ENCODE measurements at regions not wholly inside any gene's neighbourhood (a gene's known extent, or its start where the extent isn't known, plus 50 kb on each side); places are given as distances from the start of the nearest gene placed in this dataset.

DNA sequence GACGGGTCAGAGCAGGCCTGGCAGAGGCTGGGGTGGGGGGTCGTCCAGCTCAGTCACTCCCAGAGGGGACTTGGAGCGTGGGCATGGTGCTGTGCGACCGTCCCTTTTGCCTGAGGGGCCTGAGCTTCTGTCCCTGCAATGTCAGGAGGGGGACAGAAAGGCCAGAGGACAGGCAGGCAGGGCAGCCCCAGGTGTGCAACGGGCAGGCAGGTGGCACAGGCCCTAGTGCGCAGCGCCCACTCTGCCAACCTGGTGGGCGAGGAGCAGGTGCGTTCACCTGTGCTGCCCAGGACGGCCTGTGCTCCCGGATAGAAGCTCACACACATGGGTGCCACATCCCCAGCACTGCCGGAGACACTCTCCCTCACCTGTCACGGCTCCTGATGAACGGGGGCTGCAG, 78.7 kb upstream of the SLCO4A1 start:
- no peak for DNase-seq

GRCh38 chr20:62564456-62565245, 77.7 kb upstream of the SLCO4A1 start:
- no peak for DNase-seq

GRCh38 chr20:62566266-62566665, 76.0 kb upstream of the SLCO4A1 start:
- DNase-seq: no peak

- no peak for DNase-seq
These were observed 75.5 kb upstream of the SLCO4A1 start for GRCh38 chr20:62566771-62567170.

- DNase-seq: no peak
These were observed 74.9 kb upstream of the SLCO4A1 start for GRCh38 chr20:62567246-62568044.

DNA sequence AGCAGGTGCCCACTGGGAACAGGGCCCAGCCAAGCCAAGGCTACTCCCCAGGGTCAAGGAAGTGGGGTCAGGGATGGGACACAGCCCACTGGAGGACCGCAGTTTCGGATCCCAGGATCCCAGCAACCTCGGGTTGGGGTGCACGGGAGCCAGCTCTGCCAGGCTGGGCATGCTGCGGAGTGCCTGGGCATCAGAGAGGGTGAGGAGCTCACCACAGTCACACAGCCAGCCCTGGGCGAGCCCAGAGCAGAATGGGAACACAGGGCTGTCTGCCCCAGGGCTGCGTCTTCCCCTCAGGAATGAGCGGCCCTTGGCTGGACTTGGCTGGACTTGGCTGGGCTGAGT, 74.3 kb upstream of the SLCO4A1 start:
- no peak for DNase-seq

DNA sequence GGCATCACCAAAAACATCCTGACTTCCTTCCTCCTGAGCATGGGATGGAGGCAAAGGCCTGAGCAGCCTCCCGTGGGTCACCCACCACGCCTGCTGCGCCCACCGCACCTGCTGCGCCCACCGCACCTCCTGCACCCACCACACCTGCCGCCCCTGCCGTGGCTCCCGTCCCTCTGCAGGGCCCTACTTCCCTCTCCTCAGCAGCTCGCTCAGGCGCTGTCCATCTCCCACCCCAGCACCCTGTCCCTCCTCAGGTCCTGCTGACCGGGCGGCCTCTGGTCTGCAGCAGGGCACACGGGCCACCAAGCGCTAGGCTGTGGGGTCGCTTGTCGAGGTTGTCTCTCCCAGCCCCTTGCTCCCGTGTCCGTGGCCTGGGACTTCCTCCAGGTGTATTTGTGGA, 72.7 kb upstream of the SLCO4A1 start:
- no peak for DNase-seq

DNA sequence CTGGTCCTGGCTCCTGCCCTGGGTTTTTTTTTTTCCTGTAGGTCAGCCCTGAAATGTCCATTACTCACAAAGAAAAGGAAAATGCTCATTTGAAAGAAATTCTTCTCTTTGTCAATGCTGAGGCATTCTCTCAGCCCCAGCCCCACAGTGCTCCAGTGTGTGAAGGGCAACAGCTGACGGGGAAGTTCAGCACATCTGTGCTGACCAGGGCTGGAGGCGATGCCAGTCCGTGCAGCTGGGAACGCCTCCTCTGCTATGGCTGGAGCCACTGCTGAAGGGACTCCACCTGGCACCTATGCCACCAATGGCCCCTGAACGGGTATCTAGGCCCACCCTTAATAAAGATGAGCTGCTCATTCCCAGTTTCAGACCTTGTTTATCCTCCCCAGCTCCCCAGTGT, 71.9 kb upstream of the SLCO4A1 start:
- DNase-seq: no peak

DNA sequence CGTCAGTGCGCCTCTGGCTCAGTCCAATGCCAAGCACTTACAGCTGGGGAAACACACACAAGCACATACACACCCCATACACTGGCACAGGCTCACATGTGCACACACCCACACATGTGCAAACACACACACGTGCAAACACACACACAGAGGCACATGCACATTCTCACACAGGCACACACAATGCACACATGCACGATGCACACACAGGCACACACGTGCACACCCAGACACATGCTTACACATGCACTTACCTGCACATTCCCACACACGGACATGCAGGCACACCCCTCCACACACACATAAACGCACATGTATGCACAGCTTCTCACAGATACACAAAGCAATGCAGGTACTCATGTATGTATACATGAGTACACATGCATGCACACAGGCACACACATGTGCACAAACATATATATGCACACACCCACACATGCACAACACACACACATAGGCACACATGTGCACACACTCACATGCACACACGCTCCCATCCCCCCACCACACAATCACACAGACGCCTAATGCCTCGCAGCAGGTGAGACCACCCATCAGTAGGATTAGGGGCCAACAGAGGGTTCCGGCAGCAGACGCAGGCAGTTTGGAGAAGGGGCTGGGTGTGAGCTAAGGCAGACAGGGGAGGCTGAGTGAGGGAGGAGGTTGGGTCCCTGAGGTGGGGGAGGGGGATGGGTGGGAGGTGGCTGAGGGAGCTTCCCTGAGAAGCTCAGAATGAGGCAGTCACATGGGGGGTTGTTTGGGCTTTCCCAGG, 71.2 kb upstream of the SLCO4A1 start:
- DNase-seq: no peak

DNA sequence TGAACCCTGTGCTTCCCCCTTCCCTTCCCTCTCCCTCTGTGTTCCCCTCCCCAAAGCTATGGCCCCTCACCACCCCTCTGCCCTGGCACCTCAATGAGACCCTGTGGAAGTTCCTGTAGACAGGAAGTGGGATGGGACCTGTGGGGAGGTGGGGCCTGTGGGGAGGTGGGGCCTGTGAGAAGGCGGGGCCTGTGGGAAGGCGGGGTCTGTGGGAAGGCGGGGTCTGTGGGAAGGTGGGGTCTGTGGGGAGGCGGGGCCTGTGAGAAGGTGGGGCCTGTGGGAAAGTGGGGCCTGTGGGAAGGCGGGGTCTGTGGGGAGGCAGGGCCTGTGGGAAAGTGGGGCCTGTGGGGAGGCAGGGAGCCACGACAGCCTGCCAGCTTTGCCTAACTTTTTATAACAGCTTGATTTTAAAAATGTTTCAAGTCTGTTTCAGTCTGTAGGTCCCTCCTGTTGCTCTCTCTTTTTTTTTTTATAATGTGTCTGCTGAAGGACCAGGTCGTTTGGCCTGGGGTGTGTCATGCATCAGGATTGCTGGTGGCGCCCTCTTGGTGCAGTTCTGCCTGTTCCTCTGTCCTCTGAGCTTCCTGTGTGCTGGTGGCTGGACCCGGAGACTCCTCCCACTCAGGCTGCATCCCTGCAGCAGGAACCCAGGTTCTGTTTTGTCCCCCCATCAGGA, 70.5 kb upstream of the SLCO4A1 start:
- no peak for DNase-seq

DNA sequence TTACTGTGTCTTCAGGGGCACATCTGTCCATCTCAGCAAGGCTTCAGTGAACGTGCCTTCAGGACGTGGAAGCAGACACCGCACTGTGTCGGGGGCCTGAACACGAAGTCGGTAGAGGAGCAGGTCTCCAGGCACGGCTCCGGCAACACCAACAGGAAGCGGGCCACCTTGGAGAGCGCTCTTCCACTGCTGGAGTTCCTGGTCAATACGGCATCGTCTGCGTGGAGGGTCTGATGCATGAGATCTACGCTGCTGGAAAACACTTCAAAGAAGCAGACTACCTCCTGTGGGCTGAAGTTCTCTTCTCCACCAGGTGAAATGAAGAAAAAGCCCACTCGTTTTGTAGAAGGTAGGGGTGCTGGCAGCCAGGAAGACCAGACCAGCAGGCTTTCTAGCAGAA, 69.3 kb upstream of the SLCO4A1 start:
- DNase-seq: no peak

GRCh38 chr20:62573817-62574216, 68.5 kb upstream of the SLCO4A1 start:
- DNase-seq: no peak

- DNase-seq: no peak
These were observed 67.9 kb upstream of the SLCO4A1 start for GRCh38 chr20:62574230-62574993.

DNA sequence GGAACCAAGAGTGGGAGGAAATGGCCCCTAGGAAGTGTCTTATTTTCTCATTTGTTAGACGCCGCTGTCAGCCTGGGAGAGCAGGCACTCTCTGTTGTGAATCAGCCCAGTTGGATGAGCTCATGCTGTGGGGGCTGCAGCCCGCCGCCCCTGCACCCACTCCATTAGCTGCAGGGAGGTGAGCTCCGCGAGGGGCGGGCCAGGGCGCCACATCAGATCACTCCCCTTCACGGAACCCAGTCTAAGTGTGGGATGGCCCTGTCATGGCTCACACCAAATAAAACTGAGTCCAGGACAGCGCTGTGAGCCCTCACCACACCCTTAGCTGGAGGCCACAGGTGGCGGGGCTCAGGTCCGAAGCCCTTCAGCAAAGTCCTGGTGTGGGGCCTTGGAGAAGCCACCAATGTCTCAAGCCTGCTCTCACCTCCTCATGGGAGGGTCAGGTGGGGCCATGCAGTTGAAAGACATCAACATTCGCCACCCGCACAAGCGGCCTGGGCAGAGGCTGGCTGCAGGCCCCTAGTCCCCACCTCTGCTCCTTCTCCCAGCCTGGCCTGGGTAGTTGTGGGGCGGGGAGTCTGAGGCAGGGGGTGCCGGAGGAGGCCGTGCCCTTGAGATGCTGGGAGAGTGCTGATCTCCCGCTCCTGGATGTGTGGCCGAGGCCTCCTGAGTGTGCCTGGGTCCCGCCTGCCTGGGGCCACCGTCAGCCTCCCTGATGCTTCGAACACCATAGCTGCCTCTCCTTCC, 66.2 kb upstream of the SLCO4A1 start:
- DNase-seq: no peak

DNA sequence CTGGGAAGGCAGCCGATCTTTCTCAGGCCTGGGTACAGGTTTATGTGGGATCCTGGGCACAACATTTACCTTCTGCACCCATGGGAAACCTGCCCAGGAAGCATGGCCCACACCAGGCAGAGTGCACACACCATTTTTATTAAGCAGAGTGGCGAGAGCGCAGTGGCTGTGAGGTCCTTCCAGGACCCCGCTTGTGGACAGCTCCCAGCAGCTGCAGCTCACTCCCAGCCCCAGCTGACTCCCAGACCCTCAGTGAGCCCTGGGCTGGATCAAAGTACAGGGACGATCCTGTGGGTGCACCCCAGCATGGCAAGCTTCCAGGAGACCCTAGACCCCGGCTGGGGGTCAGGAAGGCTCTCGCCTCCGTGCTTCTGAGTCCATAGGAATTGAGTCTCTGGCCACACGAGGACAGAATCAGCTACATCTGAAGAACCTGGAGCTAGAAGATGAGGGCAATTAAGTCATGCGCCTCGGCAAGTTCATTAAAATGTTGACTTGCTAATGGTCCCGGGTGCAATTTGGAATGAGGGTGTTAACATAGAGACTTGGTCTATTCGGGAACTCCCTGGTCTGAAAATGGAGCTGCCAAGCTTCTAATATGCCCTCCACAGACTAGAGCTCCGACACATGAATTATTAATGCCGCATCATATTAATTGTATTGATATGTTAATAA, 65.4 kb upstream of the SLCO4A1 start:
- no peak for DNase-seq

DNA sequence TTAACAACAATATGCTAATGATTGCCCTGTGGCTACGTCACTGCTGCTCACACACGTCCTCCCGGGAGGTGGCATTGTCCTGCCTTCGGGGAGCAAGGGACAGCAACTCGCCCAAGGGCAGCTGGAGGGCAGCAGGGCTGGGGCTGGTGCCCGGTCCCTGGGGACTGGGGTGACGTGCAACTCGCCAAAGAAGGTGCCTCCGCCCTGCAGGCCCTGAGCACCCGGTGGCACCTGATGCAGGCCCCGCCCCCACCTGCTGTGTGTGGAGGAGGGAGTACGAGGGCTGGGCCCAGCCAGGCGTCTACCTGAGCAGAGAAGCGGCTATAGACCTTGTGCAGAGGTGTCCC, 64.8 kb upstream of the SLCO4A1 start:
- DNase-seq: no peak

DNA sequence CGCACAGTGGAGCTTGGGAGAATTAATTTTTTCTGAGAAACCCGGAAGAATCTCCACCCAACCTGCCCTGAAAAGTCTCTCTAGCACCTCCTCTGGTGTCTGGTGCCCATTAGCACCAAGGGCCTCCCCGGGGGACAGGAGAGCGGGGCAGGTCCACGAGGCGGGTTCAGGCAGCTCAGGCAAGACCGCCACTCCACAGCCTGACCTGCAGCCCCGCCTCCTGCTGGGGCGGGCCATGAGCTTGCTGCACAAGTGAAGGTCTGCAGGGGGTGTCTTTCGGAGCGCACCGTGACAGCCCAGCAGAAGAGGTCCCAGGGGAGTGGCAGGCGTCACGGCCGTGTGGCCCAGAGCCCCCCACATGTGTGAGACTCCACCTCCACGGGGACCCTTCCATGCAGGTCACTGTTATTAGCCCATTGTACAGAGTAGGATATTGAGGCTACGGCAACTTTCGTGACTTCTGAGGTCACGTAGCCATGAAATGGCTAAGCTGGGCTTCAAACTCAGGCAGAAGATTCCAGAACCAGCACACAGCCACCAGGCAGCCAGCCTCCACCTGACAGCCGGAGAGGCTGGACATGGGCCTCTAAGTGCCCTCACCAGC, 63.9 kb upstream of the SLCO4A1 start:
- no peak for DNase-seq

DNA sequence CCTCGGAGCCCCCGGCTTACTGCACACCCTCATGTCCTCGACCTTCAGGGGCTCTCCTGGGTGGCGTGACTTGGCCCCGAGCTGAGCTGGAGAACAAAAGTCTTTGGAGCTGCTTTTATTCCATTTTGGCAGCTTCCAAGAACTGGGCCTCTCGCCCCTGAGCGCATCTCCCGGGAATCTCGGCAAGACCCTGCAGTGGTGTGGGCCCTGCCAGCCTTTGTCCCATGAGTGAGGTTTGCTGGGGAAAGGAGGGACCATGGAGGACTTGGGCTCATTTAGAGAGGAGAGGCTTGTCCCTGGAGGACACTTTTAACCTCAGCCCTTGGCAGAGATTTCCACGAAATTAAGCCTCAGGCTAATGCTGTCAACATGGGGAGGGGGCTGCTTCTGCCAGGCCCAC, 62.3 kb upstream of the SLCO4A1 start:
- DNase-seq: no peak

GRCh38 chr20:62580733-62581132, 61.6 kb upstream of the SLCO4A1 start:
- DNase-seq: no peak

- no peak for DNase-seq
These were observed 61.0 kb upstream of the SLCO4A1 start for GRCh38 chr20:62581308-62581707.

DNA sequence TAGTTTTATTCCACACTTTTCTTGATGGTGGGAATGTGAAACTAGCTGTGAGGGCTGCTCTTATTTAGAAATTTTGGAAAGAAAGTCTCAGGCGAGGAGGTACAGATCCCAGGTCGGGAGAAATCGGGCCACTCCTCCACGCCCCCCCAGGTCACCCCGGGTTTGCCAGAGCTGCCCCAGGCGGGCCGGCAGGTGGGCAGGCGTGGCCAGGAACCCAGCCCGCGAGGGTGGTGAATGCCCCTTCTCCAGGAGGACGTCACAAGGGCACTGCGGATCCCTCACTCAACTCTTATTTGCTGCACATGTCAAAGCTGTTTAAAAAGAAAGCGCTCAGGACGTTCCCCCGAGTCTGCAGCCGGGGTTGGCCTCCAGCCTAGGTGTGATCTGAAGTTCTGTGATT, 60.5 kb upstream of the SLCO4A1 start:
- no peak for DNase-seq
